Liver (tissue), 7 donors: ENCODE measurements at regions not wholly inside any gene's neighbourhood (a gene's known extent, or its start where the extent isn't known, plus 50 kb on each side); places are given as distances from the start of the nearest gene placed in this dataset.
A peak's percentile ranks its signal among the peaks of the same experiment; 100 is the strongest.
"Not testable (repeated sequence)": the region's sequence is repeated elsewhere in the genome, so short reads cannot be mapped to it uniquely, and the experiment has no call there.

Experiments used
- DNase-seq: peaks from one replicate; pipeline ENCODE4 v3.0.0-alpha.2; 2017; ENCODE audit warnings: low spot score
- H3K27ac ChIP-seq, 2 donors: one replicate each; pipeline ENCODE4 v1.7.0; 2013; ENCODE audit warnings: inconsistent platforms in 2 of 2, low read length in 2 of 2, control low read depth in 1 of 2, low read depth in 1 of 2, mild to moderate bottlenecking in 1 of 2
- H3K27me3 ChIP-seq, 4 donors: one replicate each; pipeline versions ENCODE4 v1.6.1 to v1.7.0; 2013; ENCODE audit warnings: low read length in 3 of 4, inconsistent platforms in 1 of 4, mild to moderate bottlenecking in 1 of 4, moderate library complexity in 1 of 4; ENCODE audit not compliant: control insufficient read depth in 4 of 4, insufficient read depth in 4 of 4
- H3K36me3 ChIP-seq, 4 donors: one replicate each; pipeline versions ENCODE4 v1.6.1 to v1.7.0; 2013; ENCODE audit warnings: low read length in 3 of 4, mild to moderate bottlenecking in 3 of 4, low read depth in 1 of 4, moderate library complexity in 1 of 4; ENCODE audit not compliant: control insufficient read depth in 4 of 4, insufficient read depth in 3 of 4
- H3K4me1 ChIP-seq, 4 donors: one replicate each; pipeline versions ENCODE4 v1.6.1 to v1.7.0; 2013; ENCODE audit warnings: low read length in 3 of 4, mild to moderate bottlenecking in 3 of 4, moderate library complexity in 1 of 4; ENCODE audit not compliant: control insufficient read depth in 4 of 4, insufficient read depth in 4 of 4
- H3K4me3 ChIP-seq, 3 donors: one replicate each; pipeline versions ENCODE4 v1.6.1 to v1.7.0; 2013; ENCODE audit warnings: low read length in 3 of 3, control low read depth in 1 of 3, low read depth in 1 of 3, mild to moderate bottlenecking in 1 of 3
- H3K9ac ChIP-seq, 2 donors: one replicate each; pipeline ENCODE4 v1.7.0; 2013; ENCODE audit warnings: low read length in 2 of 2, mild to moderate bottlenecking in 2 of 2, moderate library complexity in 2 of 2, control low read depth in 1 of 2, low read depth in 1 of 2
- H3K9me3 ChIP-seq, 4 donors: one replicate each; pipeline versions ENCODE4 v1.6.1 to v1.7.0; 2013; ENCODE audit warnings: low read length in 3 of 4; ENCODE audit not compliant: control insufficient read depth in 4 of 4
- EGR1 ChIP-seq, 2 donors: IDR thresholded peaks; 2 replicates each; pipeline ENCODE4 v1.6.1; 2016 to 2018; ENCODE audit warnings: antibody characterized with exemption in 2 of 2, low read depth in 2 of 2
- FOXA1 ChIP-seq: IDR thresholded peaks from 2 replicates; pipeline ENCODE4 v1.6.1; 2016; ENCODE audit warnings: antibody characterized with exemption
- GABPA ChIP-seq, 2 donors: IDR thresholded peaks in 1 of 2; conservative IDR thresholded peaks in 1 of 2; 2 replicates each; pipeline ENCODE4 v1.6.1; 2016; ENCODE audit warnings: antibody characterized with exemption in 2 of 2, mild to moderate bottlenecking in 1 of 2, moderate library complexity in 1 of 2
- HNF4A ChIP-seq, 2 donors: conservative IDR thresholded peaks; 2 replicates each; pipeline ENCODE4 v1.6.1; 2016; ENCODE audit warnings: antibody characterized with exemption in 2 of 2, mild to moderate bottlenecking in 2 of 2
- HNF4G ChIP-seq: IDR thresholded peaks from 2 replicates; pipeline ENCODE4 v1.6.1; 2016; ENCODE audit warnings: antibody characterized with exemption
- MAX ChIP-seq: IDR thresholded peaks from 2 replicates; pipeline ENCODE4 v1.6.1; 2016; ENCODE audit warnings: antibody characterized with exemption
- RAD21 ChIP-seq, 2 donors: IDR thresholded peaks; 2 replicates each; pipeline ENCODE4 v1.6.1; 2016; ENCODE audit warnings: antibody characterized with exemption in 2 of 2, mild to moderate bottlenecking in 2 of 2
- SP1 ChIP-seq: IDR thresholded peaks from 2 replicates; pipeline ENCODE4 v1.6.1; 2018; ENCODE audit warnings: antibody characterized with exemption, mild to moderate bottlenecking
- TAF1 ChIP-seq: conservative IDR thresholded peaks from 2 replicates; pipeline ENCODE4 v1.6.1; 2016; ENCODE audit warnings: antibody characterized with exemption, mild to moderate bottlenecking
- YY1 ChIP-seq: IDR thresholded peaks from 2 replicates; pipeline ENCODE4 v1.6.1; 2016; ENCODE audit warnings: antibody characterized with exemption, mild to moderate bottlenecking
- ZBTB33 ChIP-seq: IDR thresholded peaks from 2 replicates; pipeline ENCODE4 v1.6.1; 2016; ENCODE audit warnings: antibody characterized with exemption
- WGBS: extraction: QIAGEN DNeasy Blood & Tissue Kit; methylation state at CpG from one replicate; pipeline ENCODE4 v1.1.7; 2013; 5-methylcytosine and 5-hydroxymethylcytosine counted together
- TF ChIP-seq, protein P1 (sequence below): IDR thresholded peaks from 2 replicates; pipeline ENCODE4 v1.6.1; 2016; ENCODE audit warnings: antibody characterized with exemption, mild to moderate bottlenecking
- donor health status: healthy.
- donor health status: healthy.
- donor health status: healthy.
- donor health status: healthy.

DNA sequence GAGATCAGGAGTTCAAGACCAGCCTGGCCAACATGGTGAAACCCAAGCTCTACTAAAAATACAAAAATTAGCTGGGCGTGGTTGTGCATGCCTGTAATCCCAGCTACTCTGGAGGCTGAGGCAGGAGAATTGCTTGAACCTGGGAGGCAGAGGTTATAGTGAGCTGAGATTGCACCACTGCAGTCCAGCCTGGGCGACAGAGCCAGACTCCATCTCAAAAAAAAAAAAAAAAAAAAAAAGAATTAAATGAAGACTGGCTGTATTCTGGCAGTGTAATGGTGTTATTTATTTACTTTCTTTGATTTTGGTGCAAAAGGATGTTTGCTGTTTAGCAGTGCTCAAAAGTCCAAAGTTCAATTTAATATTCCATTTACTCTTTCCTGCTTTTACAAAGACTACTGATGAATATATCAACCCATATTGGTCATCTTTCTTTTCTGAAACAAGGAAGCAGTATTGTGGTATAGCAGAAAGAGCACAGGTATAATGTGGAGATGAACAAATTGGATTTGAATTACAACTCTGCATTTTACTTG lies 198.4 kb upstream of the AHR start:
- not testable (repeated sequence) for H3K36me3 ChIP-seq, H3K9me3 ChIP-seq, H3K9ac ChIP-seq, DNase-seq, H3K27me3 ChIP-seq
- peak; percentile 68 to 85 for TF ChIP-seq HNF4A (conservative IDR thresholded peaks at IDR 0.05)
- peak; percentile 47 for TF ChIP-seq HNF4G
- peak in 1 of 2 donors; percentile 13 for TF ChIP-seq RAD21 (IDR thresholded peaks at IDR 0.05)
- peak; percentile 82 for TF ChIP-seq SP1
- whole genome bisulfite sequencing, result 73% methylated on average over 2 of the region's 2 CpGs
- H3K4me3 ChIP-seq, result peak overlapping the region in 1 of 3 donors; percentile 26
- H3K4me1 ChIP-seq, result peaks cover 3 to 22% (median 10%) of the 10 kb centered on the region in 4 donors
- peak overlapping the region; percentile 82 to 88 for H3K27ac ChIP-seq

- no peak for DNase-seq
- 98% methylated on average over 6 of the region's 6 CpGs for WGBS
- no peak overlapping the region for H3K4me3 ChIP-seq
Observed at GRCh38 chr7:17101207-17101696, 197.2 kb upstream of the AHR start.

GRCh38 chr7:17103170-17103569 lies 195.3 kb upstream of the AHR start:
- Histone ChIP-seq H3K4me1 (peaks cover 3 to 14% (median 8%) of the 10 kb centered on the region in 4 donors), H3K27ac (no peak overlapping the region), H3K27me3 (no peaks in the 10 kb centered on the region), H3K9ac (no peak overlapping the region), H3K36me3 (peaks cover 0 to 2% (median 0%) of the 10 kb centered on the region in 4 donors), H3K9me3 (peaks cover 0 to 7% (median 7%) of the 10 kb centered on the region in 4 donors), H3K4me3 (no peak overlapping the region)
- DNase-seq, result no peak
- no peak for TF ChIP-seq TAF1
- no peak for TF ChIP-seq YY1
- TF ChIP-seq HNF4G, result no peak
- TF ChIP-seq MAX, result no peak
- TF ChIP-seq SP1, result no peak
- no peak for TF ChIP-seq FOXA1
- TF ChIP-seq EGR1 (IDR thresholded peaks at IDR 0.05; ENCODE audit: low read depth in 2 of 2), result no peak
- no peak for TF ChIP-seq ZBTB33
- no peak for TF ChIP-seq GABPA (IDR thresholded peaks at IDR 0.05 in 1 of 2, conservative IDR thresholded peaks at IDR 0.05 in 1 of 2)
- WGBS, result 56% methylated on average over 4 of the region's 4 CpGs

More at GRCh38 chr7:17101207-17101696, 197.2 kb upstream of the AHR start:
- peaks cover 0 to 7% (median 7%) of the 10 kb centered on the region in 4 donors for H3K9me3 ChIP-seq
- peaks cover 3 to 22% (median 10%) of the 10 kb centered on the region in 4 donors for H3K4me1 ChIP-seq
- H3K27ac ChIP-seq, result no peak overlapping the region
- peaks cover 0 to 2% (median 0%) of the 10 kb centered on the region in 4 donors for H3K36me3 ChIP-seq
- H3K9ac ChIP-seq, result no peak overlapping the region
- H3K27me3 ChIP-seq, result no peaks in the 10 kb centered on the region
- no peak for TF ChIP-seq SP1
- no peak for TF ChIP-seq TAF1
- no peak for TF ChIP-seq FOXA1

DNA sequence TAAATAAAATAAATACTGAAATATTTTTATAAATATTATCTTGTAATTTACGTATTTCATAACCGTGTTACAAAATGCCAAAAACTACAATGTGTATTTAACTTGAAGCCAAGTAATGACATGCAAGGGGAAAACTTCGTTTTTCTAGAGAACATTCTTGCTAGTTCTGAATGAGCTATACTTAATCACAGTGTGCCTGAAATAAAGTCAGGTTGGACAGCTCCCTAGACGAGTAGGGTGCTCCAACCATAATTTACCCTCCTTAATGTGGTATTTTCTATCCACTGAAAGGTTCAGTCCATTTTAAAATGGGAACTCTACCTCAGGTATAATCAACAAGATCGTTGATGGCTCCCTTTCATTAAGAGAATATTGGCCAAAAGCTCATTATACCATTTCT lies 194.5 kb upstream of the AHR start:
- Histone ChIP-seq H3K36me3 (peaks cover 0 to 2% (median 0%) of the 10 kb centered on the region in 4 donors), H3K9me3 (peaks cover 0 to 7% (median 7%) of the 10 kb centered on the region in 4 donors), H3K9ac (no peak overlapping the region), H3K4me1 (peaks cover 1 to 9% (median 6%) of the 10 kb centered on the region in 4 donors), H3K27ac (no peak overlapping the region), H3K27me3 (no peaks in the 10 kb centered on the region), H3K4me3 (no peak overlapping the region)
- no peak for DNase-seq
- 80% methylated on average over 5 of the region's 5 CpGs for WGBS
- TF ChIP-seq, protein P1, sequence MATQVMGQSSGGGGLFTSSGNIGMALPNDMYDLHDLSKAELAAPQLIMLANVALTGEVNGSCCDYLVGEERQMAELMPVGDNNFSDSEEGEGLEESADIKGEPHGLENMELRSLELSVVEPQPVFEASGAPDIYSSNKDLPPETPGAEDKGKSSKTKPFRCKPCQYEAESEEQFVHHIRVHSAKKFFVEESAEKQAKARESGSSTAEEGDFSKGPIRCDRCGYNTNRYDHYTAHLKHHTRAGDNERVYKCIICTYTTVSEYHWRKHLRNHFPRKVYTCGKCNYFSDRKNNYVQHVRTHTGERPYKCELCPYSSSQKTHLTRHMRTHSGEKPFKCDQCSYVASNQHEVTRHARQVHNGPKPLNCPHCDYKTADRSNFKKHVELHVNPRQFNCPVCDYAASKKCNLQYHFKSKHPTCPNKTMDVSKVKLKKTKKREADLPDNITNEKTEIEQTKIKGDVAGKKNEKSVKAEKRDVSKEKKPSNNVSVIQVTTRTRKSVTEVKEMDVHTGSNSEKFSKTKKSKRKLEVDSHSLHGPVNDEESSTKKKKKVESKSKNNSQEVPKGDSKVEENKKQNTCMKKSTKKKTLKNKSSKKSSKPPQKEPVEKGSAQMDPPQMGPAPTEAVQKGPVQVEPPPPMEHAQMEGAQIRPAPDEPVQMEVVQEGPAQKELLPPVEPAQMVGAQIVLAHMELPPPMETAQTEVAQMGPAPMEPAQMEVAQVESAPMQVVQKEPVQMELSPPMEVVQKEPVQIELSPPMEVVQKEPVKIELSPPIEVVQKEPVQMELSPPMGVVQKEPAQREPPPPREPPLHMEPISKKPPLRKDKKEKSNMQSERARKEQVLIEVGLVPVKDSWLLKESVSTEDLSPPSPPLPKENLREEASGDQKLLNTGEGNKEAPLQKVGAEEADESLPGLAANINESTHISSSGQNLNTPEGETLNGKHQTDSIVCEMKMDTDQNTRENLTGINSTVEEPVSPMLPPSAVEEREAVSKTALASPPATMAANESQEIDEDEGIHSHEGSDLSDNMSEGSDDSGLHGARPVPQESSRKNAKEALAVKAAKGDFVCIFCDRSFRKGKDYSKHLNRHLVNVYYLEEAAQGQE, result peak; percentile 33
- no peak for TF ChIP-seq GABPA (IDR thresholded peaks at IDR 0.05 in 1 of 2, conservative IDR thresholded peaks at IDR 0.05 in 1 of 2)
